Endothelial cell of umbilical vein (primary cell): ENCODE measurements at regions not wholly inside any gene's neighbourhood (a gene's known extent, or its start where the extent isn't known, plus 50 kb on each side); places are given as distances from the start of the nearest gene placed in this dataset.

Experiments
- BruUV-seq: library from RNA; stranded (reverse); fragments of 400-500 nt; replicated peaks from 2 replicates; lab custom pipeline; 2021; lab: Mats Ljungman, UMichigan
- CTCF ChIA-PET: fragments of 300-600, 350-600 bp; sonication (Branson Sonifier 250); formaldehyde crosslinking; loops from one replicate; lab custom pipeline; 2021; ENCODE audit warnings: antibody characterized with exemption, inconsistent platforms; lab: Charles Lee
- POLR2A ChIA-PET: fragments of 300-600, 350-600 bp; sonication (Branson Sonifier 250); formaldehyde crosslinking; loops from one replicate; lab custom pipeline; 2021; ENCODE audit warnings: antibody characterized with exemption, inconsistent platforms; lab: Charles Lee
- DNase-seq: peaks from one replicate; pipeline ENCODE4 v3.0.0-alpha.2; 2011; ENCODE audit warnings: low read depth, low spot score
- FAIRE-seq: peaks from 2 replicates; lab custom pipeline; 2011; peaks lifted over from hg19 to GRCh38; lab: Jason Lieb, UNC
- H2AFZ ChIP-seq: 2 replicates; pipeline ENCODE4 v1.6.0; 2012; ENCODE audit warnings: low read depth, low read length, control low read depth, inconsistent platforms
- H3K27ac ChIP-seq: 2 replicates; pipeline ENCODE4 v1.5.1; 2011; ENCODE audit warnings: low read depth, mild to moderate bottlenecking, control low read depth, low read length, moderate library complexity; ENCODE audit not compliant: insufficient read depth
- H3K27me3 ChIP-seq, 2 experiments: 2 replicates each; pipeline versions ENCODE4 v1.6.0 to v1.6.1; 2011; ENCODE audit warnings: low read length in 2 of 2, mixed read lengths in 1 of 2; ENCODE audit not compliant: control insufficient read depth in 2 of 2, insufficient read depth in 2 of 2
- H3K36me3 ChIP-seq, 2 experiments: 2 replicates in 1 of 2; 3 replicates in 1 of 2; pipeline ENCODE4 v1.5.1; 2011; ENCODE audit warnings: low read length in 2 of 2, mild to moderate bottlenecking in 1 of 2, moderate library complexity in 1 of 2; ENCODE audit not compliant: control insufficient read depth in 2 of 2, insufficient read depth in 2 of 2; ENCODE audit errors: extremely low read depth in 1 of 2
- H3K4me1 ChIP-seq: 3 replicates; pipeline ENCODE4 v1.5.1; 2011; ENCODE audit warnings: mild to moderate bottlenecking, low read length; ENCODE audit not compliant: control insufficient read depth, insufficient read depth; ENCODE audit errors: extremely low read depth
- H3K4me2 ChIP-seq: 2 replicates; pipeline ENCODE4 v1.6.1; 2011; ENCODE audit warnings: low read length, control low read depth, mixed read lengths; ENCODE audit not compliant: insufficient read depth
- H3K4me3 ChIP-seq, 3 experiments: fragments of 200-600 bp in 1 of 3; sonication (generic), shearing (Covaris generic) in 1 of 3; replicated peaks in 1 of 3; 2 replicates each; pipeline ENCODE4 v1.5.1; 2011 to 2016; ENCODE audit warnings: control low read depth in 3 of 3, low read length in 3 of 3, mild to moderate bottlenecking in 2 of 3, inconsistent platforms in 1 of 3, low read depth in 1 of 3, moderate library complexity in 1 of 3; ENCODE audit not compliant: insufficient read depth in 1 of 3
- H3K79me2 ChIP-seq: 2 replicates; pipeline ENCODE4 v1.6.0; 2012; ENCODE audit warnings: low read length, inconsistent platforms; ENCODE audit not compliant: control insufficient read depth, insufficient read depth
- H3K9ac ChIP-seq: replicated peaks from 2 replicates; pipeline ENCODE3; 2011; ENCODE audit warnings: low read length, control low read depth; ENCODE audit not compliant: insufficient read depth; ENCODE audit errors: extremely low read depth
- H3K9me1 ChIP-seq: replicated peaks from 3 replicates; pipeline ENCODE4 v1.6.0; 2011; ENCODE audit warnings: mild to moderate bottlenecking, low read length; ENCODE audit not compliant: control insufficient read depth, insufficient read depth; ENCODE audit errors: extremely low read depth
- H3K9me3 ChIP-seq: replicated peaks from 2 replicates; pipeline ENCODE4 v1.5.1; 2012; ENCODE audit warnings: low read length, inconsistent platforms; ENCODE audit not compliant: control insufficient read depth, insufficient read depth
- H4K20me1 ChIP-seq: replicated peaks from 2 replicates; pipeline ENCODE3; 2011; ENCODE audit warnings: mild to moderate bottlenecking, low read length; ENCODE audit not compliant: control insufficient read depth, insufficient read depth; ENCODE audit errors: extremely low read depth
- EZH2 ChIP-seq: IDR thresholded peaks from 2 replicates; pipeline ENCODE4 v1.6.1; 2012; ENCODE audit warnings: borderline replicate concordance, low read depth, mild to moderate bottlenecking, moderate library complexity, low read length, inconsistent platforms; ENCODE audit not compliant: severe bottlenecking
- FOS ChIP-seq: IDR thresholded peaks from 2 replicates; pipeline ENCODE4 v1.6.1; 2011; ENCODE audit warnings: mild to moderate bottlenecking, low read length, moderate library complexity, borderline replicate concordance; ENCODE audit not compliant: insufficient read depth
- GATA2 ChIP-seq: IDR thresholded peaks from 2 replicates; pipeline ENCODE4 v1.7.0; 2011; ENCODE audit warnings: low read depth, mild to moderate bottlenecking, moderate library complexity, mixed read lengths, low read length; ENCODE audit not compliant: insufficient read length, insufficient read depth
- JUN ChIP-seq: IDR thresholded peaks from 2 replicates; pipeline ENCODE4 v1.6.1; 2011; ENCODE audit warnings: borderline replicate concordance, low read depth; ENCODE audit not compliant: insufficient read length, insufficient read depth
- MYC ChIP-seq: IDR thresholded peaks from one replicate; pipeline ENCODE4 v1.6.1; 2011; ENCODE audit warnings: mild to moderate bottlenecking, low read depth, low read length
- POLR2A ChIP-seq: IDR thresholded peaks from 2 replicates; pipeline ENCODE4 v1.6.1; 2012; ENCODE audit warnings: low read depth, mild to moderate bottlenecking, control low read depth, low read length
- POLR2AphosphoS5 ChIP-seq: IDR thresholded peaks from 2 replicates; pipeline ENCODE4 v1.6.1; 2012; ENCODE audit warnings: low read depth, mild to moderate bottlenecking, control low read depth, low read length, moderate library complexity; ENCODE audit not compliant: insufficient read depth
- dilution Hi-C: fragments of 300-500 bp; cut with MboI; formaldehyde crosslinking; loops from one replicate; pipeline ENCODE4 v1.15.0; 2019; ENCODE audit warnings: low sequenced_read_pairs; ENCODE audit not compliant: extremely low pct_ligation_motif_present
- intact Hi-C: fragments of 100-400 bp; cut with micrococcal nuclease; formaldehyde crosslinking; loops from one replicate; pipeline ENCODE4 v1.10.0; 2022
- TF ChIP-seq, protein P1 (sequence below): IDR thresholded peaks from 2 replicates; pipeline ENCODE4 v1.6.1; 2011; ENCODE audit not compliant: insufficient read depth, insufficient read length
- TF ChIP-seq, protein P2 (sequence below), 2 donors: IDR thresholded peaks; 1 replicate in 1 of 2; 2 replicates in 1 of 2; pipeline ENCODE4 v1.5.1; 2011; ENCODE audit warnings: low read length in 2 of 2, mild to moderate bottlenecking in 2 of 2, moderate library complexity in 2 of 2, control low read depth in 1 of 2, inconsistent platforms in 1 of 2, low read depth in 1 of 2; ENCODE audit not compliant: insufficient read depth in 1 of 2; ENCODE audit errors: extremely low read depth in 1 of 2

GRCh38 chr11:131066551-131066950 lies 150.3 kb upstream of the SNX19 start:
- Histone ChIP-seq H3K27me3 (no peaks in the 10 kb centered on the region), H3K4me2 (no peak overlapping the region), H3K9me1 (no peaks in the 10 kb centered on the region), H3K36me3 (no peaks in the 10 kb centered on the region), H3K27ac (no peak overlapping the region), H4K20me1 (no peaks in the 10 kb centered on the region), H3K9ac (no peak overlapping the region), H3K79me2 (no peaks in the 10 kb centered on the region), H3K4me3 (no peak overlapping the region), H3K4me1 (no peaks in the 10 kb centered on the region), H2AFZ (no peak overlapping the region), H3K9me3 (no peaks in the 10 kb centered on the region)
- TF ChIP-seq JUN (no peak), POLR2A (no peak), GATA2 (no peak), EZH2 (no peak), POLR2AphosphoS5 (no peak), FOS (no peak), MYC (no peak)
- TF ChIP-seq, protein P1, sequence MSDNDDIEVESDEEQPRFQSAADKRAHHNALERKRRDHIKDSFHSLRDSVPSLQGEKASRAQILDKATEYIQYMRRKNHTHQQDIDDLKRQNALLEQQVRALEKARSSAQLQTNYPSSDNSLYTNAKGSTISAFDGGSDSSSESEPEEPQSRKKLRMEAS: no peak
- TF ChIP-seq, protein P2, sequence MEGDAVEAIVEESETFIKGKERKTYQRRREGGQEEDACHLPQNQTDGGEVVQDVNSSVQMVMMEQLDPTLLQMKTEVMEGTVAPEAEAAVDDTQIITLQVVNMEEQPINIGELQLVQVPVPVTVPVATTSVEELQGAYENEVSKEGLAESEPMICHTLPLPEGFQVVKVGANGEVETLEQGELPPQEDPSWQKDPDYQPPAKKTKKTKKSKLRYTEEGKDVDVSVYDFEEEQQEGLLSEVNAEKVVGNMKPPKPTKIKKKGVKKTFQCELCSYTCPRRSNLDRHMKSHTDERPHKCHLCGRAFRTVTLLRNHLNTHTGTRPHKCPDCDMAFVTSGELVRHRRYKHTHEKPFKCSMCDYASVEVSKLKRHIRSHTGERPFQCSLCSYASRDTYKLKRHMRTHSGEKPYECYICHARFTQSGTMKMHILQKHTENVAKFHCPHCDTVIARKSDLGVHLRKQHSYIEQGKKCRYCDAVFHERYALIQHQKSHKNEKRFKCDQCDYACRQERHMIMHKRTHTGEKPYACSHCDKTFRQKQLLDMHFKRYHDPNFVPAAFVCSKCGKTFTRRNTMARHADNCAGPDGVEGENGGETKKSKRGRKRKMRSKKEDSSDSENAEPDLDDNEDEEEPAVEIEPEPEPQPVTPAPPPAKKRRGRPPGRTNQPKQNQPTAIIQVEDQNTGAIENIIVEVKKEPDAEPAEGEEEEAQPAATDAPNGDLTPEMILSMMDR (IDR thresholded peaks at IDR 0.05; ENCODE audit: extremely low read depth in 1 of 2, insufficient read depth in 1 of 2, low read depth in 1 of 2, low read length in 2 of 2): no peak
- intact Hi-C loops: loop anchor here (10.0 kb wide), 1 partner anchor 448 kb away; no protein-coding TSS in a partner anchor
- ChIA-PET POLR2A (no interaction called here), CTCF (interaction anchor here (1.3 kb wide), 1 partner anchor 608 kb away, joined by 3 read pairs; no protein-coding TSS in a partner anchor)
- DNase-seq: no peak
- BruUV-seq: no TSS peak
- no peak for FAIRE-seq
- dilution Hi-C loops: loop anchor here (25.0 kb wide), 1 partner anchor 596 kb away; no protein-coding TSS in a partner anchor
